ENCODE measurements at regions not wholly inside any gene's neighbourhood (a gene's known extent, or its start where the extent isn't known, plus 50 kb on each side); places are given as distances from the start of the nearest gene placed in this dataset.

GRCh38 chr1:208374391-208374941 is 130.3 kb upstream of the PLXNA2 start:
- H3K27ac ChIP-seq (ENCODE audit: low read depth, low read length, poor library complexity, severe bottlenecking), result no peak overlapping the region
- intact Hi-C loops (cut with micrococcal nuclease; ENCODE audit: unreplicated experiment), result no loop called here
- no peak for DNase-seq (ENCODE audit: low spot score)
- H3K4me1 ChIP-seq (ENCODE audit: insufficient read depth, low read length, poor library complexity, severe bottlenecking), result no peaks in the 10 kb centered on the region
- no peak overlapping the region for H3K4me3 ChIP-seq (ENCODE audit: low read depth, low read length, poor library complexity, severe bottlenecking)
- no peak for TF ChIP-seq CTCF (conservative IDR thresholded peaks at IDR 0.05; ENCODE audit: low read length)
- no peak for TF ChIP-seq EZH2phosphoT487 (IDR thresholded peaks at IDR 0.05; ENCODE audit: borderline replicate concordance, low read depth, low read length)
- H3K36me3 ChIP-seq (ENCODE audit: insufficient read depth, low read length), result no peaks in the 10 kb centered on the region
- no peaks in the 10 kb centered on the region for H3K9me3 ChIP-seq (ENCODE audit: low read length)
- no peak overlapping the region for H2AFZ ChIP-seq (ENCODE audit: low read length)
- POLR2A ChIA-PET, result no interaction called here
- no TSS peak for BruUV-seq (replicated peaks)
- H3K79me2 ChIP-seq (ENCODE audit: insufficient read depth, low read depth, low read length), result no peaks in the 10 kb centered on the region
- no peaks in the 10 kb centered on the region for H4K20me1 ChIP-seq (ENCODE audit: insufficient read depth, low read length)
- H3K9me2 ChIP-seq (ENCODE audit: insufficient read depth, low read length), result no peaks in the 10 kb centered on the region
- H3K4me2 ChIP-seq (ENCODE audit: low read length), result no peak overlapping the region
- CTCF ChIA-PET (ENCODE audit: unreplicated experiment), result no interaction called here

GRCh38 chr1:208381481-208381880 is 137.3 kb upstream of the PLXNA2 start:
- H3K79me2 ChIP-seq (ENCODE audit: insufficient read depth, low read depth, low read length), result no peaks in the 10 kb centered on the region
- no peaks in the 10 kb centered on the region for H3K9me2 ChIP-seq (ENCODE audit: insufficient read depth, low read length)
- H3K27ac ChIP-seq (ENCODE audit: low read depth, low read length, poor library complexity, severe bottlenecking), result no peak overlapping the region
- no peak for DNase-seq (ENCODE audit: low spot score)
- no TSS peak for BruUV-seq (replicated peaks)
- no peaks in the 10 kb centered on the region for H3K4me1 ChIP-seq (ENCODE audit: insufficient read depth, low read length, poor library complexity, severe bottlenecking)
- no peaks in the 10 kb centered on the region for H4K20me1 ChIP-seq (ENCODE audit: insufficient read depth, low read length)
- no peak overlapping the region for H2AFZ ChIP-seq (ENCODE audit: low read length)
- H3K4me3 ChIP-seq (ENCODE audit: low read depth, low read length, poor library complexity, severe bottlenecking), result no peak overlapping the region
- H3K9me3 ChIP-seq (ENCODE audit: low read length), result no peaks in the 10 kb centered on the region
- H3K36me3 ChIP-seq (ENCODE audit: insufficient read depth, low read length), result no peaks in the 10 kb centered on the region
- intact Hi-C loops (cut with micrococcal nuclease; ENCODE audit: unreplicated experiment), result no loop called here
- ChIA-PET POLR2A (no interaction called here), CTCF (ENCODE audit: unreplicated experiment) (no interaction called here)
- no peak overlapping the region for H3K4me2 ChIP-seq (ENCODE audit: low read length)
- TF ChIP-seq EZH2phosphoT487 (IDR thresholded peaks at IDR 0.05; ENCODE audit: borderline replicate concordance, low read depth, low read length), result no peak
- no peak for TF ChIP-seq CTCF (conservative IDR thresholded peaks at IDR 0.05; ENCODE audit: low read length)

- Histone ChIP-seq H3K4me3 (ENCODE audit: low read depth, low read length, poor library complexity, severe bottlenecking) (no peak overlapping the region), H3K9me2 (ENCODE audit: insufficient read depth, low read length) (no peaks in the 10 kb centered on the region), H3K79me2 (ENCODE audit: insufficient read depth, low read depth, low read length) (no peaks in the 10 kb centered on the region), H3K36me3 (ENCODE audit: insufficient read depth, low read length) (no peaks in the 10 kb centered on the region), H3K9me3 (ENCODE audit: low read length) (no peaks in the 10 kb centered on the region), H3K4me1 (ENCODE audit: insufficient read depth, low read length, poor library complexity, severe bottlenecking) (no peaks in the 10 kb centered on the region), H3K27ac (ENCODE audit: low read depth, low read length, poor library complexity, severe bottlenecking) (no peak overlapping the region), H2AFZ (ENCODE audit: low read length) (no peak overlapping the region), H3K4me2 (ENCODE audit: low read length) (no peak overlapping the region), H4K20me1 (ENCODE audit: insufficient read depth, low read length) (no peaks in the 10 kb centered on the region)
- intact Hi-C loops (cut with micrococcal nuclease; ENCODE audit: unreplicated experiment), result no loop called here
- no peak for TF ChIP-seq CTCF (conservative IDR thresholded peaks at IDR 0.05; ENCODE audit: low read length)
- no peak for TF ChIP-seq EZH2phosphoT487 (IDR thresholded peaks at IDR 0.05; ENCODE audit: borderline replicate concordance, low read depth, low read length)
- no TSS peak for BruUV-seq (replicated peaks)
- no peak for DNase-seq (ENCODE audit: low spot score)
- CTCF ChIA-PET (ENCODE audit: unreplicated experiment), result no interaction called here
- POLR2A ChIA-PET, result interaction anchor here (0.6 kb wide), 1 partner anchor 109 kb away, joined by 3 read pairs; no protein-coding TSS in a partner anchor
Measured at GRCh38 chr1:208387908-208388811, 144.0 kb upstream of the PLXNA2 start.
